Gastrocnemius medialis (tissue), 4 donors: ENCODE measurements at regions not wholly inside any gene's neighbourhood (a gene's known extent, or its start where the extent isn't known, plus 50 kb on each side); places are given as distances from the start of the nearest gene placed in this dataset.

Source experiments
- POLR2A ChIP-seq, 2 donors: fragments of 450-650 bp; IDR thresholded peaks; one replicate each; pipeline ENCODE4 v1.6.1; 2017; ENCODE audit warnings: antibody characterized with exemption in 2 of 2, mild to moderate bottlenecking in 2 of 2, moderate library complexity in 2 of 2
- TF ChIP-seq, protein P1 (sequence below), 5 experiments: fragments of 450-650 bp in 3 of 5; fragments of 200-600 bp in 2 of 5; sonication (generic) in 2 of 5; IDR thresholded peaks in 4 of 5; conservative IDR thresholded peaks in 1 of 5; 1 replicate in 4 of 5; 2 replicates in 1 of 5; pipeline ENCODE4 v1.5.1; 2016 to 2019; ENCODE audit warnings: antibody characterized with exemption in 5 of 5, mild to moderate bottlenecking in 3 of 5, moderate library complexity in 3 of 5

DNA sequence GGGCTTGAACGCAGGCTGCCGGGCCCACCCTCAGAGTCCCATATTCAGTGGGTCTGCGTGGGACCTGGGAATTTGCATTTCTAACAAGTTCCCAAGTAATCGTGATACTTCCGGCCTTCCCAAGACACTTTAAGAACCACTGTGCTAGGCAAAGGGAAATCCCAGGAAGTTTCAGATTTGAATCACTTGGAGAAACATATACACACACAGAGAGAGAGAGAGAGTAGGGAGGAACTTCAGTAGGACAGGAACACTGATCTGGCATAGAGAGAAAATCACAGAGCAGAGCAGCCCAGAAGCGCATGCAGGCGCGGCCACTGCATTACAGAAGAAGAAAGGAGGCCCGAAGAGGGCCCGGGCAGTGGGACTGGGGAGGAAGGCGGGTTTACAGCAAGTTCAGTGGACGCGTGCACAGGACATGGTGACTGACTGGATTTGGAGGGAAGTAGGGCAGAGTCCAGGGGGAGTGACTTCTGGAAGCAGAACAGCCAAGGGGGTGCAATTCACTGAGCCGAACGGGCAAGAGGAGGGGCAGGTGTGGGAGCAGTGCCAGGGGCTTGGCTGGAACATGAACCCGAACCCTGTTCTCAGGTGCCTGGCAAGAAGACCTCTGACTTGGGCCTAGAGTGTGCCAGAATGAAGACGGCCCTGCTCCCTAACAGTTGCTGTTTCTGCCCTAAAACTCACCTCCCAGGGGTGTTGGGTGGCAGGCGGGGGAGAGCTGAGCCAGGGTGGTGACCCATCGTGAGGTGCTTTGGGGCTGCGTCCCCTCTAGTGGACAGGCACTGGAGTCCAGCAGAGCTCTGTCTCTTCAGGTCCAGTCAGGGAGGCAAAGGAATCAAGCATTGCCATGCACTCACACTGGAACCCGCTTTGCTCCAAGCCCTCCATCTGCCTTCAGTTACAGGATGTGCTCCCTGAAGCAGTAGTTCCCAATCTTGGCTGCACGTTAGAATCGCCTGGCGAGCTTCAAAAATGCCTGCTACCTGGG, 101.3 kb upstream of the HES1 start:
- TF ChIP-seq, protein P1, sequence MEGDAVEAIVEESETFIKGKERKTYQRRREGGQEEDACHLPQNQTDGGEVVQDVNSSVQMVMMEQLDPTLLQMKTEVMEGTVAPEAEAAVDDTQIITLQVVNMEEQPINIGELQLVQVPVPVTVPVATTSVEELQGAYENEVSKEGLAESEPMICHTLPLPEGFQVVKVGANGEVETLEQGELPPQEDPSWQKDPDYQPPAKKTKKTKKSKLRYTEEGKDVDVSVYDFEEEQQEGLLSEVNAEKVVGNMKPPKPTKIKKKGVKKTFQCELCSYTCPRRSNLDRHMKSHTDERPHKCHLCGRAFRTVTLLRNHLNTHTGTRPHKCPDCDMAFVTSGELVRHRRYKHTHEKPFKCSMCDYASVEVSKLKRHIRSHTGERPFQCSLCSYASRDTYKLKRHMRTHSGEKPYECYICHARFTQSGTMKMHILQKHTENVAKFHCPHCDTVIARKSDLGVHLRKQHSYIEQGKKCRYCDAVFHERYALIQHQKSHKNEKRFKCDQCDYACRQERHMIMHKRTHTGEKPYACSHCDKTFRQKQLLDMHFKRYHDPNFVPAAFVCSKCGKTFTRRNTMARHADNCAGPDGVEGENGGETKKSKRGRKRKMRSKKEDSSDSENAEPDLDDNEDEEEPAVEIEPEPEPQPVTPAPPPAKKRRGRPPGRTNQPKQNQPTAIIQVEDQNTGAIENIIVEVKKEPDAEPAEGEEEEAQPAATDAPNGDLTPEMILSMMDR (IDR thresholded peaks at IDR 0.05 in 4 of 5, conservative IDR thresholded peaks at IDR 0.05 in 1 of 5): no peak
- TF ChIP-seq POLR2A (IDR thresholded peaks at IDR 0.05): no peak
